SK-MEL-5 (cell line): ENCODE measurements at regions not wholly inside any gene's neighbourhood (a gene's known extent, or its start where the extent isn't known, plus 50 kb on each side); places are given as distances from the start of the nearest gene placed in this dataset.

Experiments used
- DNase-seq: peaks from one replicate; pipeline ENCODE4 v3.0.0-alpha.2; 2016; ENCODE audit warnings: low read depth, low spot score
- in situ Hi-C: cut with HindIII; loops from 2 replicates; pipeline ENCODE4 v1.10.0; 2016; ENCODE audit warnings: low sequenced_read_pairs, high pct_unique_total_duplicates, low pct_unique_long_range_greater_than_20kb

DNA sequence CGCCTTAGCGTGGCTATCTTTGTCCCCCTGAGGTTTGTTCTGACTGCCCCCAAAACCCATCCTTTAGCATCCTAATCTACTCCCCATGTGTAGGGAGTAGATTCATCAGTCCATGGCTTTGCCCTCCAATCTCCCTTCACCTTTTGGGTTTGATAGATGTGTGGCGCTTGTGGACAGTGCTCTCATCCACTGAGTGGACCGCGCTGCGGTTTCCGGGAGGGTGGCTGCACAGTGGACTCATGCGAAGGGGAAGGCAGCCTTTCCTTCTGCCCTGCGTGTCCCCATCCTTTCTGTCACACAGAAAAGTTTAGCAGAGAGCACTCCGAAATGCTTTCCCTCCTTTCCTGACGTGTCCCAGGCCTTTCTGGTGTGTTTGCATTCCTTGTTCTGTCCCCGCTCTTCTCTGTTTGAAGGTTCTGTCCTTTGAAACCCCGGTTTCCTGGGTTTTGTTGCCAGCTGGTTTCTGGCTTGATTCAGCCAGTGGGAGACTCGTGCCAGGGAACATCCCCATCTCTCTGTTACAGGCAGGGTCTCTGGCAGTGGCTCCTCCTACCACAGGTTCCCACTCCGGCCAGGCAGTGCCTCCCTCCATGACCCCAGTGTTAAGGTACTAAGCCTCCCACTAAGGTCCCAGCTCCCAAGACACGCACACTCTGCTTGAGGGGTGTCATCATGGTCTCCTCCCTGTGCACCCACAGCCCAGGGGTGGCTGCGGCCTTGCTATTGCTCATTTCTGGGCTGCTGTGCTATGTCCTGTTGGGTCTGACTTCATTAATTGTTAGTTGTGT, 547.7 kb upstream of the DPP6 start:
- no peak for DNase-seq
- in situ Hi-C loops, result no loop called here

DNA sequence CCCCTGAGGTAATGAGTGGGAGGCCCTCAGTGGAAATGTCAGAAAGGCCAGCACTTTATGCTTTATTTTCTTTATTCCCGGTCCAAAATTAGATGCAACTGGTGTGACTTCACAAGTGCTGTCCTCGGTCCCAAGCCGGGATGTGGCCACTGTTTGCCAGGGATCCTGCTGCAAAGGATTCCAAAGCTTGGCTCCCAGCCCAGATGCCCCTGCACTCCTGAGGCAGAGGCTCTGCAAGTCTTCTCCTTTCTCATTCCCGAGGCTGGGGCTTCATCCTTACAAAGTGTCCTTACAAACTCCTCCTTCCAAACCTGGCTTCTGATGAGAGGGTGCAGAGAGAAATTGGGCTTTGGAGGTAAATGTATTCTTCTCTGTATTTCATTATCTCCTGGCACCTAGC, 544.3 kb upstream of the DPP6 start:
- no peak for DNase-seq
- in situ Hi-C loops, result no loop called here

DNA sequence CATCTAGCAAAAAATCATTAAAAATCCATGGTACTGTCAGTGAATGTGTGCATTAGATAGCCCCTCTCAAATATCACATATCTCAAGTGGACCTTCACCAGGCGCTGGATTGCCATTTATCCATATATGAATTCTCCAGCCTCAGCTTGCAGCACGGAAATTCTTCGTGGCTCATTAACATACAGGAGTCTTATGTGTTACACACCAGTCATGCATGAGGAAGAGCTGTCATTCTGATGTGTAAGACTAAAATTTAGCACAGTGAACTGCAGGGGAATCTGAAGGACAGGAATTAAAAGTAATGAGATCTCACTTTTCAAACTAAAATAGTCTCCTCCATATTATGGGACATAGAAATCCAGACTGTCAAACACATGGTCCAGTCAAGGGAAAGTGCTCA, 542.4 kb upstream of the DPP6 start:
- DNase-seq, result no peak
- in situ Hi-C loops, result no loop called here

DNA sequence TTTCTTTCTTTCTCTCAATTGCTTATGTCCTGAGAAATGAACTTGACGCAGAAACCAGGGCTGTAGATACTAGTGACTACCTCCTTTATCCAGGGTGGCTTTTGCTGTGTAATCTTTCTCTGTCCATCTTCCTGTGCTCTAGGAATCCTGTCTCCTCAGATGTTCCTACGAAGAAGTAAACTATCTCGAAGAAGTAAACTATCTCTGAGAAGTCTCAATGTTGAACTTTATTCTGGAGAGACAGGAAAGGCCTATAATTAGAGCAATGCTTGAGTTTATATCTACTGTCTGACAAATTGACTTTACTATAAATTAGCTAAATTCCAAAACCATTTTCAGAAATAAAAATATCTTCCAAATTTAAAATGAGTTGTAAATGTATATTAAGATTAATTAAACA, 541.5 kb upstream of the DPP6 start:
- no peak for DNase-seq
- in situ Hi-C loops, result no loop called here

DNA sequence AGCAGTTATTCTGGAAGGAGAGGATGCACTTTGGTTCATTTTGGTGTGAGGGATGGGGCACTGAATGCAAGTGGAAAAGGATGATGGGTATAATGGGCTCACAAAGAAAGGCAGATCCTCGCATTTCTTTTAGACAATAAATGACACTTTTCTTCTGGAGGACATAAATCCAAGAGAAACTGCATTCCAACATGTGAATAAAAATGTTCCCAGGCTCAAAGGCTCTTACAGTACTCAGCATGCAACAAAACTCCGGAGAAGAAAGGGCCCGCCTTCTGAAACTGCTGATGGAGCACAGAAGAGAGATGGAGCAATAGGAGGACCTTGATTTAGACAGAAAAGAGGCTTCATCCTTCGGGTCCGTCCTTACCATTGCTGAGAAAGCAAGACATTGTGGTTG, 538.2 kb upstream of the DPP6 start:
- DNase-seq, result no peak
- in situ Hi-C loops, result no loop called here

DNA sequence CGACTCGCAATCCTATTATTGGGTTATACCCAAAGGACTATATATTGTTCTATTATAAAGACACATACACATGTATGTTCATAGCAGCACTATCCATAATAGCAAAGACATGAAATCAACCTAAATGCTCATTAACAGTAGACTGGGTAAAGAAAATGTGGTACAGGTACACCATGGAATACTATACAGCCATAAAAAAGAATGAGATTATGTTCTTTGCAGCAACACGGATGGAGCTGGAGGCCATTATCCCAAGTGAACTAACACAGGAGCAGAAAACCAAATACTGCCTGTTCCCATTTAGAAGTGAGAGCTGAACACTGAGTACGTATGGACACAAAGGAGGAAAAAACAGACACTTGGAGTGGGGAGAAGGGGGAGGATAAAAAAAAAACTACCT, 536.8 kb upstream of the DPP6 start:
- DNase-seq, result no peak
- in situ Hi-C loops, result no loop called here

DNA sequence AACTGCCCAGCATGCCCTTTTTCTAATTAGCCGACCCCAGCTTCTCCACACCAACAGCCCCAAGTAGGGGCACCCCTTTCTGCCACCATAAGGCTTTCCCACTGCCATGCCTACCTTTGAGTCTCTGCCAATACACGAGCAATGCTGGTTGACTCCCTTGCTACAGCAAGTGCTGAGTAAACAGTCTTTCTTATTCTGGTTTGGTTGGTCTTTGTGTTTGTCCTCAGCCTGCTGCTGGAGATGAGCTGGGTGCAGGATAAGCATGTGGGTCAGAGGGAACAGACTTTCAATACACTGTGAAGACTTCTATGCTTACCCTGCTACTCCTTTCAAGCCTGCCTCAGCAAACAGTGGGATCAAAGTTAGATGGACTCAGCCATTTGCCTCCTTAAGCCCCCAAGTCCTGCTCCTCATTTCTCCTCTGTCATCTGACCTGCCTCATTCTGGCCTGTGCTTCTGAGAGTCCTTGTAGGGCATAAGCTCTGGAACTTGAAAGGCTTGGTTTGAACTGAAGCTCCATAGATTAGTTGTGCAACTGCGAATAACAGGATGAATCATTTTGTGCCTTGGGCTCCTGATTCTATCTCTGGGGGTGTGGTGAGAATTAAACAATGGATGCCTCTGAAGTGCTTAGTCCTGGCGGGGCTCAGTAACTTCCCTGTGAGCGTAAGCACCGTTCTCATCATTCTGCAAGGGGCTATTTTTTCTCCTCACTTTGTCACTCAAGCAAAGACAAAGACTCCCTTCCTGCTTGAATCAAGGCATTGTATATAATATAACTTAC, 533.8 kb upstream of the DPP6 start:
- in situ Hi-C loops, result no loop called here

DNA sequence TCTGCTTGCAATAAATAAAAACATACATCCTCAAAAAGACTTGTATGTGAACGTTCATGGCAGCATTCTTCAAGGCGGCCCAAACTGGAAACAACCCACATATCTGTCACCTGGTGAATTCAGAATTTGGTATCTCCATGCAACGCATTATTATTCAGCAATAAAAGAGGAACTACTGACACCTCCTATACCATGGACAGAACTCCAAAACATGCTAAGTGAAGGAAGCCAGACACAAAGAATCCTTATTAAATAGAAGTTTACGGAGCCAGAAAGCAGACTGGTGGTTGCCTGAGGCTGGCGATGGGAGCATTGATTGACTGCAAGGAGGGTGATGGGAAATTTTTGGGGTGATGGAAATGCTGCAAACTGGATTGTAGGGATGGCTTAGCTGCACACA, 530.8 kb upstream of the DPP6 start:
- no peak for DNase-seq
- in situ Hi-C loops, result no loop called here

More for the DNA sequence above, 533.8 kb upstream of the DPP6 start:
- peak; percentile 90 for DNase-seq

DNA sequence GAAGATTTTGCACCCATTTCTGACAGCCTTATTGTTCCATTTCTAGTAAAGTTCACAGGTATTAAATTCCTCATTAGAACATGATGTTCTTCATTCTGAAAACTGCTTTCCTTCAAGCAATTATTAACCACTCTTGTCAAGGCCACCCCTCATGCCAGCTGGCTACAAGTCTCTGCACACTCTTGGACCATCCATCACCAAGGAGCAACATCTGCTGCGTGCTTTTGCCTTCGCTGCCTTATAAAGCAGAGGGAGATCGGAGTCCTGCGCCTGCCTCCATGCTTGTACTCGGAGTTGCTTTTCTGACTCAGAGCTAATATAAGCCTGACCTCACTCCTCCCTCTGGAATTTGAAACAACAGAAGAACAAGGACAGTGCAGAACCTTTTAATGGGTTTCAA, 529.9 kb upstream of the DPP6 start:
- DNase-seq, result no peak
- in situ Hi-C loops, result no loop called here

DNA sequence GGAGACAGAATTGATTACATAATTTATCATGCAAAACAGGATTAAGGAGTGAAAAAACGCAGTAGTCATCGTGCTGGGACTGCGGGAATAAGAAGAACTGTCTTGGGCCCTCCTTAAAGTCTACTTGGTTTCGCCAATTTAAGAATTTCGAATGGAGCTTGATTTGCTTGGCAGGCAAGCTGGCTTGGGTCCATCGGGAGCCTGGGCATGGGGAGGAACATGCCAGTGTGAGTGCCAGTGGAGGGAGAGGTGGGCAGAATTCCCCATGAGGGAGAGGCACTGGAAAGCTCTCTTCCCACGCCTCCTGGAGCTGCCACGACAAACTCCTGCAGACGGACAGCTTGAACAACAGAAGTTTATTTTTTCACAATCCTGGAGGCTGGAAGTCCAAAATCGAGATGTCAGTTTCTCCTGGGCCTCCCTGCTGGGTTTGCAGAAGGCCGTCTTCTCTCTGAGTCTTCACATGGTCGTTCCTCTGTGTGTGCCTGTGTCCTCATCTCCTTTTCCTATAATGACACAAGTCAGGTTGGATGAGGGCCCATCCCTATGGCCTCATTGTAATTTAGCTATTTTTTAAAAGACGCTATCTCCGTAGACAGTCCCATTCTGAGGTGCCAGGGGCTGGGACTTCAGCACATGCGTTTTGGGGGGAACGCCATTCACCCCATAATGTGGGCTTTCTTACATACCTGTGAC, 528.7 kb upstream of the DPP6 start:
- in situ Hi-C loops, result no loop called here

DNA sequence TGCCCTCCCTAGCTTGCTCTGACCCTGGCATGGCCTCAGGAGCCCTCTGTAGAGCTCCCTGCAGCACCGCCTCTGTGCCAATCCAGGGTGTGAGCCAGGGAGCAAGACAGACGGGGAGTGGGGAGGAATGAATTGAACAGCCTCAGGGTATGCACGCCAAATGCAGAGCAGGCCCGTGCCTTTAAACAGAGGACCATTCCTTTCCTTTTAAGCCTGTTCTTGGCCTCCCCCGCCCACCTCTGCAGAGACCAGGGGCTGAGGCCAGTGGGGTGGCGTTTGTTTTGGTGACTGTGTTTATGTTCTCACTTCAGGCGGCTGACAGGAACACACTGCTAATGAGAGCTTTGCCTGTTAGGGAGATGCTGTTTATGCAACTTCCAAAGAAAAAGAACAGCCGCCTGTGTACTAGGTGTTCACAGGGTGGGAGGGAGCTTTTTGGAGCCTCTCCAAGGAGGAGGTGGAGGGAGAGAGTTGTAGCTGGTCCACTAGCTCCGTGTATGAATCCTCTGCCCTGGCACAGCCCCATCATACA, 528.1 kb upstream of the DPP6 start:
- in situ Hi-C loops, result no loop called here
- no peak for DNase-seq

More for the DNA sequence above, 528.7 kb upstream of the DPP6 start:
- no peak for DNase-seq

DNA sequence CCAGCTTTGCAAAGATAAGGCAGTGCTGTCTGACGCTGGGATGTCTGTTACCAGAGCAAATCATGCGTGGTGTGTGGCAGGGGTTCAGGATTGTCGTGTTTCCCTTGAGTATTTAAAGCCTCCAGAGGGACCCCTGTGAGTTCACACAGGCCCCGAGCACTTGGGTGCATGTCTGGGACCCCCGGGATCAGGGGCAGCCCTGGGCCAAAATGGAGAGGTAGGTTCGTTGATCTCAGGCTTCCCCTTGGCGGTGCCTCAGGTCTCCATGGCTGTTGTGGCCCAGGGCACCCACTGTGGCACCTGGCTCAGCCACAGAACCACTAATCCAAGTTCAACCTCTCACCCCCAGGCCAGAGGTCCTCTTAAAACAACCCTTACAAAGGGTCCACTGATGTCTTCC, 523.1 kb upstream of the DPP6 start:
- in situ Hi-C loops, result no loop called here
- DNase-seq, result no peak

DNA sequence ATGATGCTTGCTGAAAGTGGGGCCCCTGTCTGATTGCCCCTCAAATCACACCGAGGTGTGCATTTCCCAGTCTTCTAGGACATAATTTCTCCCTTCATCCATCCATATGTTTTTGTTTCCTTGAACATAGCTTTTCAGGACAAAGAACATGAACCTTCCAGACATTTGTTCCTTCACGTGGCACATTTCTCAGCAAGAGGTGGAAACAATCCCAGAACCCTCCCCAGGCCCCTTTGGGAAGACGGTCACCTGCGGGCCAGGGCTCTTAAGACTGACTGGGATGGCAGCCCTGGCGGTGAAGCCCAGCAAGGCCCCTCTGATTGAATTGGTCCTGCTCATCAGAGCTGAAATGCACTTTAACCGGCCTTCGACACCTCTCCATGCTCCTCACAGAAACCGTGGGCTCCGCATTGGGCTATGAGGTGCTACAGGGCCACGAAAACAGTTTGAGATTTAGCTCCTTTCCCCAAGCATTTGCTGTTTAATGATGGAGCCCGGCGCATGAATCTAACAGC, 522.5 kb upstream of the DPP6 start:
- DNase-seq, result no peak
- in situ Hi-C loops, result no loop called here

DNA sequence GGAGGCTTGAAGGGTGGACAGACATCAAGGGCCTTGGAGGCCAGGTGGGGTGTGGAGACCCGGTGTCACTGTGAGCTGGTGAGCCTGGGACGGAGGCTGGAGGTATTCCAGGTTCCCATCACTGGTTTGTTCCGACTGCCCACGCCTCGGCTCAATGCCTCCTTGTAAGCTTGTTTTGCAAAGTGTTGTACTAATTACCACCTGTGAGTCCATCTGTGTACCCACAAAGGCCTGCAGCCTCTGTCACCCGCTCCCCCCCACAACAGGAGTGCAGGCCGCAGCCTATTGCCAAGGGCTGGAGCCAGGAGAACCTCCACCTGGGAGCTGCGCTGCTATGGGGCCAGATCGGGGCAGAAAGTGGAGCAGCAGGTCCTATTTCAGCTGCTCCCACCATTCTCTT, 521.8 kb upstream of the DPP6 start:
- in situ Hi-C loops, result no loop called here
- DNase-seq, result no peak

DNA sequence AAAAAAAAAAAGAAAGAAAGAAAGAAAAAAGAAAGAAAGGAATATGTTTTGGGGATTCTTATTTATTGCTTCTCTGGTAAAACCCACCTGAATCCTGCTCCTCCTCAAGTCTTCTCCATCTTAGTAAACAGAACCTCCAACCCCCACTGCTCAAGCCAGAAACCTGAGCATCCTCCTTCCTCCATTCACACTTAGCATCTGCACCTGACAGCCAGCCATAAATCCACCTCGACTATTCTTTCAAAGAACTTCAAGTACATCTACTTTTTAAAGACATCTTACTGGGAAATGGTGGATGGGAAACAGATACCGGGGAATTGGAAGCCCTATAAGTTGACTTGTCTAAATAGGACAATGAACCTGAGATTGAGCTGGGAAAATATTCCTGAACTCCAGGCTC, 519.9 kb upstream of the DPP6 start:
- DNase-seq, result no peak
- in situ Hi-C loops, result no loop called here

DNA sequence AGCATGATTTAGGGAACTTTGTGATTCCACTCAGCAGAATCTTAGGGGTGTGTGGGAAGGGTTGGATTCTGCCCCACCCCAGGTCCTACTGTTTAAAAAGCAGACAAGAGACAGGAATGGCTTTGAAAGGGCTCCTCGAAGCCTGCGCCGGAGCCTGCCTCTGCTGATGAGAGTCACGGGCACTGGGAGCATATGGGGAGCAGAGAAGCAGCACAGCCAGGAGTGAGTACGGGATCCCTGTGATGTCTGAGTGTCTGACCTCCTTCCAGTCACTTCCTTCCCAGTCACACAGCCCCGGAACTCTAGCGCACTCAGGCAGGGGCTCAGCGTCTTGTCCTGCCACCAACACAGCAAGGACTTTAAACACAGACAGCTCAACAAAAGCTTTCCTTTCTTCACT, 514.9 kb upstream of the DPP6 start:
- DNase-seq, result no peak

DNA sequence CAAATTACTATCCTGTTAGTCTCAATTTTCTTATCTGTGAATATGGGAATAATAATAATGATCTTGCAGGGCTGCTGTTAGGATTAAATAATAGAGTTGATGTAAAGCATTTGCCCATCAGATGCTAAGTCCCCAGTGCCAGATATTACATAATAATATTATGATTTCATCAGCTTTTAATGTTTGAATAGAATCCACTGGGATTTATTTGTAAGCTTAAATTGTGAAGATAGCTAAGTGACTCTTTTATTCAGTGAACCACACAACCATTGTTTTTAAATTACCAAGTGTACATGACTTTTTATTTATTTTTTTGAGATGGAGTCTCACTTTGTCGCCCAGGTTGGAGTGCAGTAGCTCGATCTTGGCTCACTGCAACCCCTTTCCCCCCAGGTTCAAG, 510.3 kb upstream of the DPP6 start:
- in situ Hi-C loops, result no loop called here
- DNase-seq, result no peak

More for the DNA sequence above, 514.9 kb upstream of the DPP6 start:
- in situ Hi-C loops, result no loop called here

DNA sequence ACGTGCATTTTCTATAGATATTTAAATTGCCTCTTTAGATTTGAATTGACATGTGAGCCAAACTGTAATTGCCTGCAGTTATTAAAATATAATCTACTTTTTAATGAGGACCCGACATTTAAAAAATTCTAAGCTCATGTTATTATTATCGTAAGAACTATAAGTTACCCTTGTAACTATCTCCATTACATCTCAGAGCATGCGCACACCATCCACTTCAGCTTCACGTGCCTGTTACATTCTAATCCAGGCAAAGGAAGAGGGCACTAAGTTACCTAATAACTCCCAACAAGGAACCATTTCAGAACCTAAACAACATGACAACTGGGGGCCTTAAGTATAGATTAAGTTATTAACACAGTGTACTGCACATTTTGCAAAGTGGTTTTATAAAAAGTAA, 509.0 kb upstream of the DPP6 start:
- in situ Hi-C loops, result no loop called here
- DNase-seq, result no peak
